HUES6 (cell line): ENCODE measurements at regions not wholly inside any gene's neighbourhood (a gene's known extent, or its start where the extent isn't known, plus 50 kb on each side); places are given as distances from the start of the nearest gene placed in this dataset.

ENCODE experiments used
- H3K27ac ChIP-seq: 2 replicates; pipeline ENCODE4 v1.7.0; 2013; ENCODE audit warnings: low read depth, mild to moderate bottlenecking, low read length, inconsistent platforms
- H3K27me3 ChIP-seq: 2 replicates; pipeline ENCODE4 v1.6.1; 2013; ENCODE audit warnings: low read length; ENCODE audit not compliant: control insufficient read depth, insufficient read depth
- H3K36me3 ChIP-seq: 2 replicates; pipeline ENCODE4 v1.6.1; 2013; ENCODE audit warnings: low read length; ENCODE audit not compliant: control insufficient read depth, insufficient read depth
- H3K4me1 ChIP-seq: 2 replicates; pipeline ENCODE4 v1.6.1; 2013; ENCODE audit warnings: low read length; ENCODE audit not compliant: control insufficient read depth, insufficient read depth
- H3K4me3 ChIP-seq: 2 replicates; pipeline ENCODE4 v1.5.1; 2013; ENCODE audit warnings: low read depth, low read length
- H3K9ac ChIP-seq: one replicate; pipeline ENCODE4 v1.6.1; 2013; ENCODE audit warnings: mild to moderate bottlenecking, low read length
- H3K9me3 ChIP-seq: 2 replicates; pipeline ENCODE4 v1.6.1; 2013; ENCODE audit warnings: low read depth, low read length; ENCODE audit not compliant: control insufficient read depth, insufficient read depth

DNA sequence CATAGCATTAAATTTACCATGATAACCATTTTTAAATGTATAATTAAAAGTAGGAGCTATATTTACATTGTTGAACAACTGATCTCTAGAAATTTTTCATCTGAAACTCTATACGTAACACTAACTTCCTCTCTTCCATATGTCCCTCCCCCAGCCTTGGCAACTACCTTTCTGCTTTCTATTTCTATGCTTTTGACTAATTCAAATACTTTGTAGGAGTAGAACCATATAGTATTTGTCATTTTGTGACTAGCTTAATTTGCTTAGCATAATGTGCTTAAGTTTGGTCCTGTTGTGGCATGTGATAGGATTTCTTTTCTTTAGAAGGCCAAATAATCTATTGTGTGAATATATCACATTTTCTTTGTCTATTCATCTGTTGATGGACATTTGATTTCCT lies 225.3 kb upstream of the POT1 start:
- no peak overlapping the region for H3K4me3 ChIP-seq
- no peak overlapping the region for H3K9ac ChIP-seq
- H3K36me3 ChIP-seq, result no peaks in the 10 kb centered on the region
- no peaks in the 10 kb centered on the region for H3K4me1 ChIP-seq
- no peaks in the 10 kb centered on the region for H3K9me3 ChIP-seq
- H3K27me3 ChIP-seq, result no peaks in the 10 kb centered on the region
- no peak overlapping the region for H3K27ac ChIP-seq

DNA sequence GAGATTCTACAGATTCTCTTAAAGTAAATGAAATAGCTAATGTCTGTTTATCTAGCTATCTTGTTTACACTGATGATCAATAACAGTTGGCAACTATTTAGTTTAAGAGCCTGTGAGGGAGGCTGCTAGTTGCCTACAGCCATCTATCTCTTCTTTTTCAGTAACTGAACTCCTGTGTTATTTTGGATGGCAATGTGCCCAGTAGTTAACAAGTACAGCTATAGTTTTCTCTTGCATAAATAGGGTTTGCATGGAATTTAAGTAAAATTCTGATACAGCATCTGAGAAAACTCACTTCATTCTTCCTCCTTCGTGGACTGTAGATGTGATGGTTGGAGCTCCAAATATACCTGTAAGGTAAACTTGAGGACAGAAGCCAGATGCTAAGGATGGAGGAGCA lies 219.5 kb upstream of the POT1 start:
- Histone ChIP-seq H3K9me3 (no peaks in the 10 kb centered on the region), H3K27ac (no peak overlapping the region), H3K36me3 (no peaks in the 10 kb centered on the region), H3K4me1 (no peaks in the 10 kb centered on the region), H3K9ac (no peak overlapping the region), H3K4me3 (no peak overlapping the region), H3K27me3 (no peaks in the 10 kb centered on the region)

DNA sequence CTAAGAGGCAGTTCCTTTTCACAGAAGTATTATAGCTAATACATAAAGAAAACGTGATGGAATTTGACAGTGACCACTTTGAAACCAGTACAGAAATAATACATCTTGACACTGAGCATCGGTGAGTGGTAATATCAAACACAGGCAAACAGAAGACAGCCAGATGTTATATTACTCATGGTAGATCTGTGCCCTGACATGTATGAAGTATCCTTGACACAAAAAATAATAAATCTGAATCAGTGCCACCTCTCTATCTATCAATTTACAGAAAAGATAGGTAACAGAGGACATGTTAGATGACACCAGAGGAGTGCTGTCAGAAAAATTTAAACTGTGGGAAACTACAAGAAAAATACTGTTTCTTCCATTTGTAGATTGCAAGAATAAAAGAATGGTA lies 217.4 kb upstream of the POT1 start:
- Histone ChIP-seq H3K4me3 (no peak overlapping the region), H3K27me3 (no peaks in the 10 kb centered on the region), H3K9ac (no peak overlapping the region), H3K36me3 (no peaks in the 10 kb centered on the region), H3K4me1 (no peaks in the 10 kb centered on the region), H3K9me3 (no peaks in the 10 kb centered on the region), H3K27ac (no peak overlapping the region)

DNA sequence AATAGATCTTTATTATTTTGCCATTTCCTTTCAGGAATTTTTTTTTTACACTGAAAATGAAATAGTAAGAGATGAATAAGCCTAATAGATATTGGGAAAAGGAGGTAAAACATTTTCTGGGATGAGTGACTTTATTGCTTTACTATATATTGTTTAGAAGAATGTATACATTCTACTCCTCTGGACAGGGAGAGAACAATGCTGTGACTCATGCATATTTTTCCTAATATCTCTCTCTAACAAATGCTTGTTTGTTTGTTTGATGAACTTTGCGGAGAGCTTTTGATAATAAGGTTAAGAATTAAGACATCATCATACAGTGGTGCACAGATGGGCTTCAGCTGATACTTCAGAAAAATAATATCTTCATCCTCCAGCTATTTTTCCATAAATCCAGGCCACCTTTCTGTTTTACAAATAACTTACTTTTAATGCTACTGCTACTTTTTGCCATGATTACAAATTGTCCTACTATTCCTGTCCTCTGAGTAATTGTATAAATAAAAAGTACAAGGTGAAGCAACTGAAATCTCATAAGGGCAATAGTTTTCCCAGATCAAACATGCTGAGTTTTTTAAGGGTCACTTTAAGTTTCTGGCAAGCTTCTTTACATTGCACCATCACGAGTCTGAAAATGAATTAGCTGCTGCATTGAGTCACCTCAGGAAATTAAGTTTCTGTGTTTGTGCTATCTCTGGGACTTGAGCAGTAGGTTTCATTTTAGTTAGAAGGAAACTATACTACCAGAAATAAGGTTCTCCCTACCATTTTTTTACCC lies 207.3 kb upstream of the POT1 start:
- H3K27ac ChIP-seq, result peak overlapping the region; percentile 81

DNA sequence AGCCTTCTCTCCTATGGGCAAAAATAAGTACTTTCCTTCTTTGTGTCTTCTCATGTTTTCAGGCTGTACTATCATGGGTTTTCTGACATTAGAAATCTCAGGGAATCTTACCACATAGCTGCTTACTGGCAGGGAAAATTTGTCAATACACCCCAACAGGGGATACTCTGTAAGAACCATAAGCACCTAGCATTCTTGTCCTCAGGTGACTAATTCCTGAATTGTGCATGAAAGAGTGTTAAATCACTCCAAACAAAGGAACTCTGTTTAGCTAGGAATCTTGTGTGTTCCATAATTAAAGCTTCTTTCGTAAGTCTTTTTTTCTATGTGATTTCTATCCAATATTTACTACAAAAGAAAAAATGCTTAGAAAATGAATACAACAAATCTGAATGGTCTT lies 206.7 kb upstream of the POT1 start:
- Histone ChIP-seq H3K9ac (no peak overlapping the region), H3K36me3 (no peaks in the 10 kb centered on the region), H3K4me1 (peaks cover 18% of the 10 kb centered on the region), H3K4me3 (no peak overlapping the region), H3K27ac (peak overlapping the region; percentile 81), H3K27me3 (no peaks in the 10 kb centered on the region), H3K9me3 (0 out of 2 replicates have a peak, but pooled peaks cover 7% of the 10 kb centered on the region)

More for the DNA sequence above, 207.3 kb upstream of the POT1 start:
- Histone ChIP-seq H3K36me3 (no peaks in the 10 kb centered on the region), H3K4me3 (no peak overlapping the region), H3K9ac (no peak overlapping the region), H3K27me3 (no peaks in the 10 kb centered on the region), H3K9me3 (0 out of 2 replicates have a peak, but pooled peaks cover 7% of the 10 kb centered on the region), H3K4me1 (peaks cover 18% of the 10 kb centered on the region)

DNA sequence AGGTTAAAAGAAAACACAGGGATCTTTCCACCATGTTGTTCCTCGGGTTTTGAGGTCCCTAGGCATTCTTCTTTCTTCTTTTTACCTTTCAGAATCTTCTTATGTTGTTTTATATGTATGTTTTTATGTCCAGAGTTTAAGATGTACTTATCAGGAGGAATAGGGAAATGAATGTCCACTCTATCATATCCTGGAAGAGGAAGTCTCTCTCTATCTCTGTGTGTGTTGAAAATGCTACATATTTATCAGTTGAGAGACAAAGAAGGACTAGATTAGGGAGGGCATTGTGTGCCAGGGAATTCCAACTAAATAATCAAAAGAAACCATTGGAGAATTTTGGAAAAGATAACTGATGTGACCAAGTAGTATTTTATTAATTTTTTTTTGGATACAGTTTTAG lies 200.5 kb upstream of the POT1 start:
- Histone ChIP-seq H3K9ac (no peak overlapping the region), H3K4me1 (0 out of 2 replicates have a peak, but pooled peaks cover 2% of the 10 kb centered on the region), H3K9me3 (0 out of 2 replicates have a peak, but pooled peaks cover under 1% of the 10 kb centered on the region), H3K27me3 (no peaks in the 10 kb centered on the region), H3K27ac (no peak overlapping the region), H3K36me3 (no peaks in the 10 kb centered on the region), H3K4me3 (no peak overlapping the region)

DNA sequence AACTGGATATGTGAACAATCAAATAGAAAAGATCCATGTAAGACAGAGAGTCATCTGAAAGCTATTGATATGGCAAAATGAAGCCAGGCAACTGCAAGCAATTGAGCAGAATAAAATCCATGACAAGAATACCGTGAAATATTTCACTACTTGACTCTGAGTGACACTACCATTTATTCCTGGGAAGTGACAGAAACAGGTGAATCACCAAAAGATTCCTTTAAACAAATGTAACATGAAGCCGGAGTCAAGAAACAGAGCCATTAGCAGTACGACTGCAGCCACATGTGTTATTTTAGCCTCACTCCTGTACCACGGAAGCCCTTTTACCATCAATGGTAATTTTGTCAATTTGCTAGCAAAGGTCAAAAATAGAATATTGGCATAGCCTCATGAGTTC lies 197.7 kb upstream of the POT1 start:
- Histone ChIP-seq H3K9me3 (no peaks in the 10 kb centered on the region), H3K9ac (no peak overlapping the region), H3K27ac (no peak overlapping the region), H3K4me1 (0 out of 2 replicates have a peak, but pooled peaks cover 2% of the 10 kb centered on the region), H3K4me3 (no peak overlapping the region), H3K36me3 (no peaks in the 10 kb centered on the region), H3K27me3 (no peaks in the 10 kb centered on the region)

DNA sequence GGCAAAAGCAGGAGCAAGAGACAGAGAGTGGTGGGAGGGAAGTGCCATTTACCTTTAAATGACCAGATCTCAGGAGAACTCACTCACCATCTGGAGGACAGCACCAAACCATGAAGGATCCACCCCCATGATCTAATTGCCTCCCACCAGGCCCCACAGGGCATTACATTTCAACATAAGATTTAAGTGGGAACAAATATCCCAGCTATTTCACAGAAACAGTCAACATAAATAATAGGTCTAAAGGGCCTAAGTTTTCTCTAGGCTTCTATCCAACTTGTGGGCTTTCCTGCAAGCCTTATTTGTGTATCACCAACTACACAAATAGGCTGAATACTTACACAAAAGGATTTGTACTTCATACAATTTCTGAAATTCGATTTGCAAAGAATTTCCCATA lies 196.8 kb upstream of the POT1 start:
- no peak overlapping the region for H3K27ac ChIP-seq
- H3K4me1 ChIP-seq, result 0 out of 2 replicates have a peak, but pooled peaks cover 2% of the 10 kb centered on the region
- H3K27me3 ChIP-seq, result no peaks in the 10 kb centered on the region

DNA sequence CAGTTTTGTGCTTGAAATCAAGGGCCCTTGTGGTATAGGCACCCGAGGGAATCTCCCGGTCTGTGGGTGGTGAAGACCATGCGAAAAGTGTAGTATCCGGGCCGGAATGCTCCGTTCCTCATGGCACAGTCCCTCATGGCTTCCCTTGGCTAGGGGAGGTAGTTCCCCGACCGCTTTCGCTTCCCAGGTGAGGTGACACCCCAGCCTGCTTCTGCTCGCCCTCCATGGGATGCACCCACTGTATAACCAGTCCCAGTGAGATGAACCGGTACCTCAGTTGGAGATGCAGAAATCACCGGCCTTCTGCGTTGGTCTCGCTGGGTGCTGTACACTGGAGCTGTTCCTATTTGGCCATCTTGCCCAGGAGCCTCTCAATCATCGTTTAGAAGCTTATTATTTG lies 195.7 kb upstream of the POT1 start:
- H3K4me3 ChIP-seq, result no peak overlapping the region
- no peak overlapping the region for H3K9ac ChIP-seq
- H3K36me3 ChIP-seq, result no peaks in the 10 kb centered on the region
- 0 out of 2 replicates have a peak, but pooled peaks cover 2% of the 10 kb centered on the region for H3K4me1 ChIP-seq
- H3K27me3 ChIP-seq, result no peaks in the 10 kb centered on the region
- no peaks in the 10 kb centered on the region for H3K9me3 ChIP-seq
- no peak overlapping the region for H3K27ac ChIP-seq

More for the DNA sequence above, 196.8 kb upstream of the POT1 start:
- no peaks in the 10 kb centered on the region for H3K36me3 ChIP-seq
- no peaks in the 10 kb centered on the region for H3K9me3 ChIP-seq
- H3K9ac ChIP-seq, result no peak overlapping the region
- H3K4me3 ChIP-seq, result no peak overlapping the region

DNA sequence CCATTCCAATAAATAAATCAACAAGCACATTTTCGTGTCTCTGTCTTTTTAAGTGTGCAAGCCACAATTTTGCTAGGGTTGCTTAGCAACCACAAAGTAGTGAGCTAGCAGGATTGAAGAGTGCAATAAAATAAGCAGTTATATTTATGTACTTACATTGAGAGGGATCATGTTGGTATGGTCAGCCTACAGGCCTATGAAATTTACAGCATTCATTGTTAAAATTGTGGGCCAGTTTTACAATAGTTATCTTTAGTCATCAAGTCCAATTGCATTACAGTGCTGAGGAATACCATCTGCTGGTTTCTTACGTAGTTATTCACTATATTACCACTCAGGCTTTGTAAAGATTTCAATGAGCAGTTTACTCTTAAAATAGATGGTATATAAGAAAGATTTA lies 192.5 kb upstream of the POT1 start:
- Histone ChIP-seq H3K36me3 (no peaks in the 10 kb centered on the region), H3K9me3 (no peaks in the 10 kb centered on the region), H3K27me3 (no peaks in the 10 kb centered on the region), H3K4me3 (no peak overlapping the region), H3K9ac (no peak overlapping the region), H3K4me1 (peaks cover 6% of the 10 kb centered on the region; the same call in 1 of the 2 replicates), H3K27ac (no peak overlapping the region)

DNA sequence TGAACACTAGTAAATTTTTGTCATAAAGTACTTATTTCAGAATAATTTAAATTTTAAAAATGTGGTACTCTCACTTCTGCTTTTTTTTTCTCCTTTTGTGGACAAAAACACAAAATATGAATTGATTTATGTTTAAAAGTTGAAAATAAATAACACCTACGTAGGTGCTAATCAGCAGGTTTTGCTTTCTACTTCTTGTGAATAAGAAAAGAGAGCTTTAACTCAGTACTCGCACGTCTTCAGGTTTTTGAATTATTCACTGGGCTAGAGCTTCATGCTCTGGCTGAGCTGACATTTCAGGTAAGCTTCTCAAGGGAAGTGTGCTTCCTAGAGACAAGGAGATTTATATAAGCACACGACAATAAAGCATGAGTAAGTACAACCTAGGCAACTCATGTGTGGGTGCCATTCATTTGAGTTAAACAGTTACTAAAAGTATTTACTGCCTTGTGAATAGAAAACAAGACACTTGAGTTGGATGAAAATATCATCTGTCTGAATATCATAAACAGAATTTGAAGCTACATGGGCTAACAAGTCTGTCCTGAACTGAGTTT lies 190.0 kb upstream of the POT1 start:
- no peaks in the 10 kb centered on the region for H3K9me3 ChIP-seq
- H3K27ac ChIP-seq, result no peak overlapping the region
- no peaks in the 10 kb centered on the region for H3K27me3 ChIP-seq
- H3K36me3 ChIP-seq, result no peaks in the 10 kb centered on the region
- H3K4me1 ChIP-seq, result peaks cover 4% of the 10 kb centered on the region; the same call in 1 of the 2 replicates
- no peak overlapping the region for H3K4me3 ChIP-seq
- no peak overlapping the region for H3K9ac ChIP-seq
